Osteoblast (primary cell): ENCODE measurements at regions not wholly inside any gene's neighbourhood (a gene's known extent, or its start where the extent isn't known, plus 50 kb on each side); places are given as distances from the start of the nearest gene placed in this dataset.

Source experiments
- DNase-seq: peaks from one replicate; pipeline ENCODE4 v3.0.0; 2011; ENCODE audit warnings: low spot score, mixed read lengths; ENCODE audit not compliant: insufficient read length; ENCODE audit errors: missing footprints
- H2AFZ ChIP-seq: 2 replicates; pipeline ENCODE4 v1.6.0; 2011; ENCODE audit warnings: mild to moderate bottlenecking, low read length
- H3K27ac ChIP-seq: 2 replicates; pipeline ENCODE4 v1.5.1; 2011; ENCODE audit warnings: mild to moderate bottlenecking, low read depth, low read length, moderate library complexity
- H3K27me3 ChIP-seq: 2 replicates; pipeline ENCODE4 v1.6.0; 2012; ENCODE audit warnings: mild to moderate bottlenecking, control low read depth, inconsistent platforms, low read length, moderate library complexity; ENCODE audit not compliant: insufficient read depth
- H3K36me3 ChIP-seq: 2 replicates; pipeline ENCODE4 v1.5.1; 2011; ENCODE audit warnings: mild to moderate bottlenecking, low read length, control low read depth, moderate library complexity; ENCODE audit not compliant: insufficient read depth
- H3K4me1 ChIP-seq: 2 replicates; pipeline ENCODE4 v1.5.1; 2011; ENCODE audit warnings: mild to moderate bottlenecking, low read length, control low read depth, moderate library complexity; ENCODE audit not compliant: insufficient read depth
- H3K4me2 ChIP-seq: 2 replicates; pipeline ENCODE4 v1.6.0; 2011; ENCODE audit warnings: mild to moderate bottlenecking, low read length; ENCODE audit not compliant: insufficient read depth
- H3K4me3 ChIP-seq: fragments of 200-600 bp; sonication (generic); 3 replicates; pipeline ENCODE4 v1.5.1; 2012; ENCODE audit warnings: mild to moderate bottlenecking, low read length, inconsistent platforms; ENCODE audit not compliant: insufficient read depth
- H3K79me2 ChIP-seq: 2 replicates; pipeline ENCODE4 v1.6.0; 2012; ENCODE audit warnings: mild to moderate bottlenecking, low read length, control low read depth, inconsistent platforms; ENCODE audit not compliant: insufficient read depth
- H3K9me3 ChIP-seq: 2 replicates; pipeline ENCODE4 v1.5.1; 2011; ENCODE audit warnings: low read depth, low read length, control low read depth
- H4K20me1 ChIP-seq: 2 replicates; pipeline ENCODE4 v1.6.0; 2012; ENCODE audit warnings: mild to moderate bottlenecking, low read length, control low read depth; ENCODE audit not compliant: insufficient read depth
- TF ChIP-seq, protein P1 (sequence below): IDR thresholded peaks from 2 replicates; pipeline ENCODE4 v1.5.1; 2011; ENCODE audit warnings: mild to moderate bottlenecking, low read depth, low read length, moderate library complexity; ENCODE audit errors: extremely low read depth

DNA sequence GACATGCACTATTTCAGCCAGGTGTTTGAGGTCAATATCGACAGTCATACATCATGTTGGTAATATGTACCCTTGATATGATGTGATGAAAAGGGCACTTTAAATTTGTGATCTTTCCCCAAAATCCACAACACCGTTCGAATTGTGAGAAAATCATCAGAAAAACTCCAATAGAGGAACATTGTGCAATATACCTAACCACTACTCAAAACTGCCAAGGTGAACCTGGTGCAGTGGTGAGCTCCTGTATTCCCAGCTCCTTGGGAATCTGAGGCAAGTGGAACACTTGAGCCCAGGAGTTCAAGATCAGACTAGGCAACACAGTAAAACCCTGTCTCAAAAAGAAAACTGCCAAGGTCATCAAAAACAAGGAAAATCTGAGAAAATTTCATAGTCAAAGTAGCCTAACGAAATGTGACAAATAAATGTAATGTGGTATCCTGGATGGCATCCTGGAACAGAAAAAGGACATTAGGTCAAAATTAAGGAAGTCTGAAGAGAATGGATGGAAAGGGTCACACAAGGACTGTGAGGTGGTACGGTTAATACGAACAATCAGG lies 55.6 kb upstream of the LSM6 start:
- peaks cover 7% of the 10 kb centered on the region for H3K27me3 ChIP-seq
- no peak overlapping the region for H3K4me2 ChIP-seq
- no peaks in the 10 kb centered on the region for H4K20me1 ChIP-seq
- no peaks in the 10 kb centered on the region for H3K9me3 ChIP-seq
- H3K27ac ChIP-seq = no peak overlapping the region
- TF ChIP-seq, protein P1, sequence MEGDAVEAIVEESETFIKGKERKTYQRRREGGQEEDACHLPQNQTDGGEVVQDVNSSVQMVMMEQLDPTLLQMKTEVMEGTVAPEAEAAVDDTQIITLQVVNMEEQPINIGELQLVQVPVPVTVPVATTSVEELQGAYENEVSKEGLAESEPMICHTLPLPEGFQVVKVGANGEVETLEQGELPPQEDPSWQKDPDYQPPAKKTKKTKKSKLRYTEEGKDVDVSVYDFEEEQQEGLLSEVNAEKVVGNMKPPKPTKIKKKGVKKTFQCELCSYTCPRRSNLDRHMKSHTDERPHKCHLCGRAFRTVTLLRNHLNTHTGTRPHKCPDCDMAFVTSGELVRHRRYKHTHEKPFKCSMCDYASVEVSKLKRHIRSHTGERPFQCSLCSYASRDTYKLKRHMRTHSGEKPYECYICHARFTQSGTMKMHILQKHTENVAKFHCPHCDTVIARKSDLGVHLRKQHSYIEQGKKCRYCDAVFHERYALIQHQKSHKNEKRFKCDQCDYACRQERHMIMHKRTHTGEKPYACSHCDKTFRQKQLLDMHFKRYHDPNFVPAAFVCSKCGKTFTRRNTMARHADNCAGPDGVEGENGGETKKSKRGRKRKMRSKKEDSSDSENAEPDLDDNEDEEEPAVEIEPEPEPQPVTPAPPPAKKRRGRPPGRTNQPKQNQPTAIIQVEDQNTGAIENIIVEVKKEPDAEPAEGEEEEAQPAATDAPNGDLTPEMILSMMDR = no peak
- no peak overlapping the region for H3K4me3 ChIP-seq
- H3K79me2 ChIP-seq = no peaks in the 10 kb centered on the region
- H2AFZ ChIP-seq = no peak overlapping the region
- no peaks in the 10 kb centered on the region for H3K4me1 ChIP-seq
- no peak for DNase-seq
- no peaks in the 10 kb centered on the region for H3K36me3 ChIP-seq

DNA sequence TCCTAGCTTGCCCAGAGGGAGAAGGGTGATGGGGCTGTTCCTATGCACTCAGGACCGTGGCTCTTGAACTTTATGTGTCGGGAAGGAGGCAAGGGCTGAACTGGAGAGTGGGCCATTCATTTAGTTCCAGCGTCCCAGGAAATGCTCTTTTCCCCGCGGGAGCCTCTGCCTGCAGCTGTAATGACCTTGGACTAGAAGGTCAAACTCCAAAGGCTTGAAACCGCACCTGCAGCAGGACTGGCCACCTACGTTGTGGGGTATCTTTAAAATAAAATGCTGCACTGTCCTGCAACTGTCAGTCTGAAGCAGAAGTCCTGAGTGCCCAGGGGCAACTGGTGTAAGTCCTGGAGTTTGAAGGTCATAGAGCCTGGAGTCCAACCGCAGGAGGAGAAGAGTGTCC lies 61.5 kb upstream of the LSM6 start:
- Histone ChIP-seq H2AFZ (no peak overlapping the region), H3K27ac (no peak overlapping the region), H3K36me3 (no peaks in the 10 kb centered on the region), H3K9me3 (no peaks in the 10 kb centered on the region), H3K79me2 (no peaks in the 10 kb centered on the region), H3K4me2 (no peak overlapping the region), H3K4me1 (no peaks in the 10 kb centered on the region), H3K4me3 (no peak overlapping the region), H4K20me1 (no peaks in the 10 kb centered on the region), H3K27me3 (peaks cover 7% of the 10 kb centered on the region)
- TF ChIP-seq, protein P1 = no peak
- no peak for DNase-seq

DNA sequence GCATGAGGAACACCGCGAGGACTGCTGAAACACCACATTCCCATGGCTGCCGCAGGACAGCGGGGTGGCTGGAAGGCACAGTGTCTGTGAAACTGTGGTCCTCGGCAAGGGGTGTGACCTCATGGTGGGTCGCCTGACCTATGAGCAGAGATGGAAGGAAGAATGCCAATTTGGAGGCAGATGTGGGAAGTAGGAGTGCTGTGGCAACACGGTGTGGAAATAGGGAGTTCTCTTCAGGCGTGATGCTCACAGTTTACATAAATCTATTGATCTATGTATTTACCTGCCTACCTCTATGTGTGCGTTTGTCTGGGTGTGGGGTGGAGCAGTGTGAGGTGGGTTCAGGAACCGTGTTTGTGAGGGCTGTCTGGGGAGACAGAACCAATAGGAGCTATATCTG lies 62.3 kb upstream of the LSM6 start:
- Histone ChIP-seq H3K9me3 (no peaks in the 10 kb centered on the region), H3K4me1 (no peaks in the 10 kb centered on the region), H3K4me3 (no peak overlapping the region), H2AFZ (no peak overlapping the region), H3K4me2 (no peak overlapping the region), H4K20me1 (no peaks in the 10 kb centered on the region), H3K27me3 (peaks cover 7% of the 10 kb centered on the region), H3K79me2 (no peaks in the 10 kb centered on the region), H3K36me3 (no peaks in the 10 kb centered on the region), H3K27ac (no peak overlapping the region)
- no peak for DNase-seq
- TF ChIP-seq, protein P1 = no peak

DNA sequence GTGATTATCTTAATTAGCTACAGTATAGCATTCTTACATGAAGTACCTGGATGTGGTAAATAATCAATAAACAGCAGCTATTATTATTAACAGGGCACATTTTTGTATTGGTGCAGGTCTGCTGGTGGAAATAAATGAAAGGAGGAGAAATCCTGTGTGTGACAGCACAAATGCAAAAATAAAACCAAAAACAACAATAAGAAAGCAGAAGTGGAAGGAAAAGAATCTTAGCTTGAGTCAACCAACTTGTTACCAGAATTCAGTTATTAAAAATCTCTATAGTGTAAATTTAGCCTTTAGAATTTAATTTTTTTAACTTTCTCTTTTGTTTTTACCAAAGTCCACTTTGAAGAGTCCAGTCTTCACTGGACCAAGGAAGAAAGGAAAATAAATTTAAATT lies 63.1 kb upstream of the LSM6 start:
- Histone ChIP-seq H3K27me3 (peaks cover under 1% of the 10 kb centered on the region), H2AFZ (no peak overlapping the region), H3K27ac (no peak overlapping the region), H3K4me2 (no peak overlapping the region), H3K9me3 (no peaks in the 10 kb centered on the region), H3K4me3 (no peak overlapping the region), H3K79me2 (no peaks in the 10 kb centered on the region), H3K4me1 (no peaks in the 10 kb centered on the region), H3K36me3 (no peaks in the 10 kb centered on the region), H4K20me1 (no peaks in the 10 kb centered on the region)
- TF ChIP-seq, protein P1 = no peak
- DNase-seq = no peak
